NCI-H1417 treated with DMSO at 0.1 percent for 48 hours (cell line): ENCODE measurements at regions not wholly inside any gene's neighbourhood (a gene's known extent, or its start where the extent isn't known, plus 50 kb on each side); places are given as distances from the start of the nearest gene placed in this dataset.
"Not testable (repeated sequence)": the region's sequence is repeated elsewhere in the genome, so short reads cannot be mapped to it uniquely, and the experiment has no call there.

Experiments
- DNase-seq: peaks from one replicate; lab custom pipeline; 2025; lab: John Stamatoyannopoulos, UW

DNA sequence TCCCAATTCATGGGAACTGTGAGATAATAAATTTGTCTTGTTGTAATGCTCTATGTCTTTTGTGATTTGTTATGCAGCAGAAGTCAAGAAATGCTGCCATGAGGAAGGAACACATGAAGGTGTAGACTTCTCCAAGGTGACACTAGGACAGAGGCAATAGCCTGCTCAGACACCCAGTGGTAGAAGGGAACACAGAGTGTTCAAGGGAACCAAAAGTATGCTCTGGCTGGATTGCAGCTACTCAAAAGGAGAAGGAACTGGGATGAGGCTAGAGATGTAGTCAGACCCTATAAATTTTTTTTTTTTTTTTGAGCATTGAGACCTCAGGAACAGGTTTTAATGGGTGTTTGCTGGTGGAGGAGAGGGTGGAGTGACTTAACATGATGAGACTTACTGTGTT is 232.5 kb downstream of the PARP8 start:
- DNase-seq: no peak

GRCh38 chr5:50900952-50901510 is 234.6 kb downstream of the PARP8 start:
- no peak for DNase-seq

GRCh38 chr5:50903651-50904050 is 237.2 kb downstream of the PARP8 start:
- DNase-seq: no peak

- no peak for DNase-seq
Measured at GRCh38 chr5:50905996-50906570, 239.6 kb downstream of the PARP8 start.

DNA sequence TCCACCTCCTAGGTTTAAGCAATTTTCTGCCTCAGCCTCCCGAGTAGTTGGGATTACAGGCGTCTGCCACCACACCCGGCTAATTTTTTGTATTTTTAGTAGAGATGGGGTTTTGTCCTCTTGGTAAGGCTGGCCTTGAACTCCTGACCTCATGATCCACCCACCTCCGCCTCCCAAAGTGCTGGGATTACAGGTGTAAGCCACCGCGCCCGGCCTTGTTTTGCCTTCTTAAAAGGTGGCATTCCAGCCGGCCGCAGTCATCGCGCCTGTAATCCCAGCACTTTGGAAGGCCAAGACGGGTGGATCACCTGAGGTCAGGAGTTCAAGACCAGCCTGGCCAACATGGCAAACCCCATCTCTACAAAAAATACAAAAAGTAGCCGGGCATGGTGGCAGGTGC is 253.7 kb downstream of the PARP8 start:
- not testable (repeated sequence) for DNase-seq

GRCh38 chr5:50921366-50922133 is 255.1 kb downstream of the PARP8 start:
- no peak for DNase-seq

GRCh38 chr5:50922134-50922941 is 255.9 kb downstream of the PARP8 start:
- not testable (repeated sequence) for DNase-seq

DNA sequence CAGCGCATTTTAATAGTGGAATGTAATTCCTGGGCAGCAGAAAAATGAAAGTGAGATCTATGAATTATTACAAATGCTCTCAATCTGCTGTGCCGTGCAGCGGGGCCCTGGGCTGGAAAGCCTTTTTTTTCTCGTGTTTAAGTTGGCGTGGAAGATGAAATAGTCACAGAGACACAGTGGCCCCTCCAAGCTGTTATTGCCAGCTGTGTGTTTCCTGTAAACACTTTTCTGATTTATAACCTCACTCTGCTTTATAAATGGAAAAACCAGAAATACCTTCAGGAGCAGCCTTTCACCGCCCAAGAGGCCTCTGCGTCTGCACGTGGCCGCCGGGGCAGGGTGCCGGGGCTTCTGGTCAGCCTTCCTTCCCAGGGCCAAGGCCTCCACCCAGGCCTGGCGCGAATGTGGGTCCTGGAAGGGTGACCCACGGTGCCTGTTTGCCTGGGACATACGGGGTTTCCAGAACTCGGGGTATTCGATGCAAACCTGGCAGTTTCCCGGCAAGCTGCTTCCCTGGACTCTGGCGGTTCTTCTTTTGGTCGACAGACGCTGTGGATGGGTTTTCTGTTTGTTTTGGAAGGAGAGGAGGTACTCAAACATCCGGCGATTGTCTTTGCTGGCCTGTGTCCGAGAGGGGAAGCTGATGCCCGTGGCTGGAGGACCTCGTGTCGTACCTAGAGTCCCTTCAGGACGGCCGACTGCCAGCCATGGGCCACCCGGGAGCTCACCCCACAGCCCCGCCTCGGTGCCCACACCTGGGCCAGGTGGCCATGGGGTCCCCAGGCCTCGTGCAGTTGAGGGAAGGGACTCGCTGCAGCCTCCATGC is 256.7 kb downstream of the PARP8 start:
- no peak for DNase-seq

GRCh38 chr5:50923768-50924494 is 257.5 kb downstream of the PARP8 start:
- no peak for DNase-seq

DNA sequence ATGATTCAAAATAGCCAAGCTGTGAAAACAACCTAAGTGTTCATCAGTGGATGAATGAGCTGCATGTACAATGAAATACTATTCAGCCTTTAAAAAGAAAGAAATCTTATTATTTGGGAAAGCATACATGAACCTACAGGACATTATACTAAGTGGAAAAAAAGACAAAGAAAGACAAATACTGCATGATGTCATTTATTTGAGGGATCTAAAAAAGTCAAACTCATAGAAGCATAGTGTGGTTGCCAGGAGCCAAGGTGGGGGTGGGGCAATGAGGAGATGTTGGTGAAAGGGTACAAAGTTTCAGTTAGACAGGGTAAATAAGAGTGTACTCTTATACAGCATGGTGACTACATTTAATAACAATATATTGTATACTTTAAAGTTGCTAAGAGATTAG is 261.5 kb downstream of the PARP8 start:
- DNase-seq: no peak

DNA sequence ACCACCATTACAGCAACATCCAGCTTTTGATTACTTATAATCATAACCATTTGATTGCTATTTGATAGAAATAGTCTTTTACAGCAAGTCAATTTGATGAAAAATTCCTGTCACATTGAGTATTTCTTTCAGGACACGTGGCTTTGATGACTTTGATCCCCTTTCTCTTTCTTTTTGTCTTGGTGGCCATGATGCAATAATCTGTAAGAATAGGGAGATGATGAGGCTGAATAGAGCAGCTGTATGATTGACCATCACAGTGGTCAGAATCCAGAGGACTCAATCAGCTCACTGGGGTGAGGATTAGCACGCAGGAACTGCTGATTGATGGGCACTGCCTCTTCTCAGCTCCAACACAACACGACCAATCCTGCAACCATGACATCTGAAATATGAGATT is 262.7 kb downstream of the PARP8 start:
- DNase-seq: no peak

- DNase-seq: no peak
Measured at GRCh38 chr5:50934343-50934742, 267.9 kb downstream of the PARP8 start.

DNA sequence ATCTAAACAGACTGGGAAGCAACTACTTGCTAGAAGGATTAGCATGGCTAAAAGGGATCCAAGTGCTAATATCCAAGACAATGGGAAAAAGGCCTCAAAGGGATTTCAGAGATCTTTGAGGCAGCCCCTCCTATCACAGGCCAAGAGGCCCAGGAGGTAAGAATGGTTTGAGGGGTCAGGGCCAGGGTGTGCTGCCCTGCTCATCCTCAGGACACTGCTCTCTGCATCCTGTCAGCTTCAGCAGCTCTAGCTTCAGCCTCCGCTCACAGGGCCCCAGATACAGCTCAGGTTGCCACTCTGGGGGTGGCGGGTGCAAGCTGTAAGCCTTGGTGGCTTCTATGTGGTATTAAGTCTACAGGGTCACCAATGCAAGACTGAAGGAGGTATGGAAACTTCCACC is 278.7 kb downstream of the PARP8 start:
- DNase-seq: no peak

- no peak for DNase-seq
Measured at GRCh38 chr5:50947906-50948683, 281.7 kb downstream of the PARP8 start.

DNA sequence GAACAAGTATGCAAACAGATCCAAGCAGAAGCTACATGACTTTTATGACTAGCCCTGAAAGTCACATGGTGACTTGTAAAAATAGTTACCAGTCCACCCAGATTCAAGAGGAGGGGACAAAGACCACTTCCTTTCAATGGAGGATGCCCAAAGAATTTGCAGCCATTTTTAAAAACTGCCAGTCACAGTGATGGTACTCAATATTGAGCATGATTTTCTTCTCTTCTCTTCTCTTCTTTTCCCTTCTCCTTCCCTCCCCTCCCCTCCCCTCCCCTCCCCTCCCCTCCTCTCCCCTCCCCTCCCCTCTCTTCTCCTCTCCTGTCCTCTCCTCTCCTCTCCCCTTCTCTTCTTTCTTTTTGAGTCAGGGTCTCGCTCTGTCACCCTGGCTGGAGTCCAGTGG is 286.9 kb downstream of the PARP8 start:
- no peak for DNase-seq

- no peak for DNase-seq
Measured at GRCh38 chr5:50958852-50959457, 292.5 kb downstream of the PARP8 start.

DNA sequence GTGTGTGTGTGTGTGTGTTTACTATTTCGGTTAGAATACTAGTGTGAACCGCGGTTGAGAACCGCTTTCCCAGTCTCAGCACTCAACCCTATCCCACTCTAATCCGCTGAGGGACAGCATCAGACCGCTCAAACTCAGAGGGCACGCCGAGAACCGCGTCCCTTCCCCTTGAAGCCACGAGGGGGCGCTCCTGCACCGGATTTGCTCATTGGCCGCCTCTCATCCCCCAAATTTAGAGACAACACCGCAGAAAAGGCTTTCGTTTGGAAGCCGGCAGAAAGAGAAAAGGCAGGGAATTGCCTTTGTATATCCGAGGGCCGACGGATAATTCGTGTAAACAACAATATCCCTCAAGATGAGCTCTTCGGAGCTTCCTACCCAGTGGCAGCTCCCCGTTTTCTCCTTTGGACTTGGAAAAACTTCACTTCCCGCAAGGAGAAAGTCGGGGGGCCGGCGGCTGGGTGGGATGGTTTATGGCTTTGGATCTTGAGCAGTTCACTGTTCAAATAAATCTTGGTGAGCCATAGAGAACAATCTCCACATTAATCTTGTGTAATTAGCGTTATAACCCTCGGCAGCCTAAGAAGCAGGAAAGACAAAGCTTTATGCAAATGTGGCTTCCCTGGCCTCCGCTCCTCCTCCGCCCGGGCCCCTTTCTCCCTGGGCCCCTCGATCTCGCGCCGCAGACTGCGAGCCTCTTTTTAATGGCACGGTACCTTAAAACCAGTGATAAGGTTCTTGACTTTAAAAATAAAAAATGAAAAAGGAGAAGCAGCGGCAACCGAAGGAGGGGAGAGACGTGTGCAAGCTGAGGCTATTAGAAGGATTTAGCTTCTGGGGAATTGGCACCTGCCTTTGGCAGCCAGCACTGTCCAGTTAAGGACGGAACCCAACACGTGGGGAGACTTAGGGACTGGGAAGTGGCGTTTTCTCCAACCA is 296.8 kb downstream of the PARP8 start:
- peak; percentile 61 for DNase-seq

DNA sequence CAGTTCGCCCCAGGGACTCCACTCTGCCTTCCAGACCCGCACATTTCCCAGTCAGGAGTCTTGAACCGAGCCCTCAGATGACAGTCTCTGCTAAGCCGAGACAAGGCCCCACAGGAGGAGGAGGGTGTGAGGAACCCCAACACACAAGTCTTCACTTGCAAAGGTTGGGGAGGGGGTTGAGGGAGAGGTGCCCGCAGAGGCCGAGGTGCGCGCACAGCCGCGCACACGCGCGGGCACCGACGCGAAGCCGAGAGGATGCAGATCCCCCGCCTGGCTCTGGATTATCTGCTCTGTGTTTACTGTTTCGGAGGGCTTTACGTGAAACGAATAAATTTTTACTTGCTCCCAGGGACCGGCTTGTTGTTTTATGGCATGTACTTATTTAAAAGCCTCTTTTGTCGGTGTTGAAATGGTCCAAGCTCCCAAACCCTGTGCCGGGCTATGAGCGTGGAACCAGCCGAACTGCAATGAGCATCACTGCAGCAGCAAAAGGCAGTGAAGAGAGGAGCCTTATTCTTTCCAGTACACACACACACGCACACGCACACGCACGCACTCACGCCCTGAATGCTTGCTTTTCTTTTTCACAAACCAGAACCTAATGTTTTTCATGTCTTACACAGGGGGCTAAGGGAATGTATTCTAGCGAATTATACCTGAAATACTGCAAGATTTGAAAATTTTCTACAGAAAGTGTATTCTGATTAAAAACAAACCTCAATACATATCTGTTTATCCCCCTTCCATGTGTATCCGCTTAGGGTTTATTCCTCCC is 297.7 kb downstream of the PARP8 start:
- DNase-seq: no peak
